ENCODE measurements at regions not wholly inside any gene's neighbourhood (a gene's known extent, or its start where the extent isn't known, plus 50 kb on each side); places are given as distances from the start of the nearest gene placed in this dataset.

GRCh38 chr5:124859556-124860290, 113.3 kb upstream of the ZNF608 start:
- WGBS (ENCODE audit: insufficient coverage, low lambda C conversion rate) = 100% methylated on average over 1 of the region's 3 CpGs
- no peak overlapping the region for H3K27ac ChIP-seq (ENCODE audit: low read length)
- no peaks in the 10 kb centered on the region for H3K4me1 ChIP-seq (ENCODE audit: control insufficient read depth, insufficient read depth, low read length)
- H3K9me3 ChIP-seq (ENCODE audit: control insufficient read depth, low read depth, low read length) = peaks cover 6% of the 10 kb centered on the region
- no peaks in the 10 kb centered on the region for H3K36me3 ChIP-seq (ENCODE audit: control insufficient read depth, insufficient read depth, low read length)
- no peak overlapping the region for H3K4me3 ChIP-seq (ENCODE audit: low read length)
- no peak for DNase-seq
- no peaks in the 10 kb centered on the region for H3K27me3 ChIP-seq (ENCODE audit: control insufficient read depth, insufficient read depth, low read length)

- DNase-seq = no peak
- peaks cover 6% of the 10 kb centered on the region for H3K9me3 ChIP-seq (ENCODE audit: control insufficient read depth, low read depth, low read length)
- no peak overlapping the region for H3K27ac ChIP-seq (ENCODE audit: low read length)
- no CpG with 5 or more reads among the region's 4 CpGs for WGBS (ENCODE audit: insufficient coverage, low lambda C conversion rate)
- no peaks in the 10 kb centered on the region for H3K36me3 ChIP-seq (ENCODE audit: control insufficient read depth, insufficient read depth, low read length)
- no peaks in the 10 kb centered on the region for H3K4me1 ChIP-seq (ENCODE audit: control insufficient read depth, insufficient read depth, low read length)
- no peak overlapping the region for H3K4me3 ChIP-seq (ENCODE audit: low read length)
- H3K27me3 ChIP-seq (ENCODE audit: control insufficient read depth, insufficient read depth, low read length) = no peaks in the 10 kb centered on the region
Observed at GRCh38 chr5:124860291-124860655, 113.8 kb upstream of the ZNF608 start.

GRCh38 chr5:124865066-124865465, 118.6 kb upstream of the ZNF608 start:
- Histone ChIP-seq H3K27ac (ENCODE audit: low read length) (no peak overlapping the region), H3K27me3 (ENCODE audit: control insufficient read depth, insufficient read depth, low read length) (no peaks in the 10 kb centered on the region), H3K36me3 (ENCODE audit: control insufficient read depth, insufficient read depth, low read length) (no peaks in the 10 kb centered on the region), H3K4me3 (ENCODE audit: low read length) (no peak overlapping the region), H3K4me1 (ENCODE audit: control insufficient read depth, insufficient read depth, low read length) (no peaks in the 10 kb centered on the region), H3K9me3 (ENCODE audit: control insufficient read depth, low read depth, low read length) (peaks cover 6% of the 10 kb centered on the region)
- no CpG with 5 or more reads among the region's 3 CpGs for WGBS (ENCODE audit: insufficient coverage, low lambda C conversion rate)
- DNase-seq = no peak

GRCh38 chr5:124865603-124866354, 119.3 kb upstream of the ZNF608 start:
- 100% methylated on average over 2 of the region's 4 CpGs for WGBS (ENCODE audit: insufficient coverage, low lambda C conversion rate)
- H3K4me3 ChIP-seq (ENCODE audit: low read length) = no peak overlapping the region
- H3K27me3 ChIP-seq (ENCODE audit: control insufficient read depth, insufficient read depth, low read length) = no peaks in the 10 kb centered on the region
- DNase-seq = no peak
- H3K9me3 ChIP-seq (ENCODE audit: control insufficient read depth, low read depth, low read length) = peaks cover 6% of the 10 kb centered on the region
- H3K27ac ChIP-seq (ENCODE audit: low read length) = no peak overlapping the region
- no peaks in the 10 kb centered on the region for H3K4me1 ChIP-seq (ENCODE audit: control insufficient read depth, insufficient read depth, low read length)
- H3K36me3 ChIP-seq (ENCODE audit: control insufficient read depth, insufficient read depth, low read length) = no peaks in the 10 kb centered on the region

- no peaks in the 10 kb centered on the region for H3K4me1 ChIP-seq (ENCODE audit: control insufficient read depth, insufficient read depth, low read length)
Observed at GRCh38 chr5:124866355-124867136, 120.1 kb upstream of the ZNF608 start.

GRCh38 chr5:124867137-124867704, 120.8 kb upstream of the ZNF608 start:
- Histone ChIP-seq H3K36me3 (ENCODE audit: control insufficient read depth, insufficient read depth, low read length) (no peaks in the 10 kb centered on the region), H3K9me3 (ENCODE audit: control insufficient read depth, low read depth, low read length) (peaks cover 6% of the 10 kb centered on the region), H3K27ac (ENCODE audit: low read length) (no peak overlapping the region), H3K4me3 (ENCODE audit: low read length) (no peak overlapping the region), H3K27me3 (ENCODE audit: control insufficient read depth, insufficient read depth, low read length) (no peaks in the 10 kb centered on the region), H3K4me1 (ENCODE audit: control insufficient read depth, insufficient read depth, low read length) (no peaks in the 10 kb centered on the region)
- WGBS (ENCODE audit: insufficient coverage, low lambda C conversion rate) = 100% methylated on average over 2 of the region's 6 CpGs
- DNase-seq = no peak

More at GRCh38 chr5:124866355-124867136, 120.1 kb upstream of the ZNF608 start:
- no peaks in the 10 kb centered on the region for H3K27me3 ChIP-seq (ENCODE audit: control insufficient read depth, insufficient read depth, low read length)
- H3K4me3 ChIP-seq (ENCODE audit: low read length) = no peak overlapping the region
- WGBS (ENCODE audit: insufficient coverage, low lambda C conversion rate) = 60% methylated on average over 1 of the region's 12 CpGs
- no peak overlapping the region for H3K27ac ChIP-seq (ENCODE audit: low read length)
- peaks cover 6% of the 10 kb centered on the region for H3K9me3 ChIP-seq (ENCODE audit: control insufficient read depth, low read depth, low read length)
- no peak for DNase-seq
- H3K36me3 ChIP-seq (ENCODE audit: control insufficient read depth, insufficient read depth, low read length) = no peaks in the 10 kb centered on the region

- no peak overlapping the region for H3K27ac ChIP-seq (ENCODE audit: low read length)
- H3K36me3 ChIP-seq (ENCODE audit: control insufficient read depth, insufficient read depth, low read length) = no peaks in the 10 kb centered on the region
- no peaks in the 10 kb centered on the region for H3K27me3 ChIP-seq (ENCODE audit: control insufficient read depth, insufficient read depth, low read length)
- WGBS (ENCODE audit: insufficient coverage, low lambda C conversion rate) = no CpG with 5 or more reads among the region's 2 CpGs
- peaks cover 5% of the 10 kb centered on the region for H3K9me3 ChIP-seq (ENCODE audit: control insufficient read depth, low read depth, low read length)
- no peak overlapping the region for H3K4me3 ChIP-seq (ENCODE audit: low read length)
- DNase-seq = no peak
- H3K4me1 ChIP-seq (ENCODE audit: control insufficient read depth, insufficient read depth, low read length) = no peaks in the 10 kb centered on the region
Observed at GRCh38 chr5:124868676-124869075, 122.2 kb upstream of the ZNF608 start.

GRCh38 chr5:124869426-124870033, 123.1 kb upstream of the ZNF608 start:
- no CpG with 5 or more reads among the region's 2 CpGs for WGBS (ENCODE audit: insufficient coverage, low lambda C conversion rate)
- Histone ChIP-seq H3K4me3 (ENCODE audit: low read length) (no peak overlapping the region), H3K4me1 (ENCODE audit: control insufficient read depth, insufficient read depth, low read length) (no peaks in the 10 kb centered on the region), H3K36me3 (ENCODE audit: control insufficient read depth, insufficient read depth, low read length) (no peaks in the 10 kb centered on the region), H3K27me3 (ENCODE audit: control insufficient read depth, insufficient read depth, low read length) (no peaks in the 10 kb centered on the region), H3K27ac (ENCODE audit: low read length) (no peak overlapping the region), H3K9me3 (ENCODE audit: control insufficient read depth, low read depth, low read length) (no peaks in the 10 kb centered on the region)
- DNase-seq = no peak

GRCh38 chr5:124870070-124870469, 123.6 kb upstream of the ZNF608 start:
- no CpG with 5 or more reads among the region's 2 CpGs for WGBS (ENCODE audit: insufficient coverage, low lambda C conversion rate)
- no peaks in the 10 kb centered on the region for H3K27me3 ChIP-seq (ENCODE audit: control insufficient read depth, insufficient read depth, low read length)
- DNase-seq = no peak
- no peaks in the 10 kb centered on the region for H3K4me1 ChIP-seq (ENCODE audit: control insufficient read depth, insufficient read depth, low read length)
- no peak overlapping the region for H3K4me3 ChIP-seq (ENCODE audit: low read length)
- H3K36me3 ChIP-seq (ENCODE audit: control insufficient read depth, insufficient read depth, low read length) = no peaks in the 10 kb centered on the region
- no peaks in the 10 kb centered on the region for H3K9me3 ChIP-seq (ENCODE audit: control insufficient read depth, low read depth, low read length)
- H3K27ac ChIP-seq (ENCODE audit: low read length) = no peak overlapping the region

- H3K9me3 ChIP-seq (ENCODE audit: control insufficient read depth, low read depth, low read length) = no peaks in the 10 kb centered on the region
- no peaks in the 10 kb centered on the region for H3K27me3 ChIP-seq (ENCODE audit: control insufficient read depth, insufficient read depth, low read length)
- WGBS (ENCODE audit: insufficient coverage, low lambda C conversion rate) = 100% methylated on average over 2 of the region's 2 CpGs
- H3K4me1 ChIP-seq (ENCODE audit: control insufficient read depth, insufficient read depth, low read length) = peaks cover 2% of the 10 kb centered on the region
- no peak overlapping the region for H3K27ac ChIP-seq (ENCODE audit: low read length)
- H3K36me3 ChIP-seq (ENCODE audit: control insufficient read depth, insufficient read depth, low read length) = no peaks in the 10 kb centered on the region
- no peak for DNase-seq
- no peak overlapping the region for H3K4me3 ChIP-seq (ENCODE audit: low read length)
Observed at GRCh38 chr5:124871303-124871702, 124.9 kb upstream of the ZNF608 start.
